Mesendoderm (in vitro differentiated cells): ENCODE measurements at regions not wholly inside any gene's neighbourhood (a gene's known extent, or its start where the extent isn't known, plus 50 kb on each side); places are given as distances from the start of the nearest gene placed in this dataset. TPM values are rescaled to one million over a fixed set of nuclear protein-coding genes. Genes with fewer than 3 reads are reported as not detected.

Experiments used
- small RNA-seq: library from polyadenylated mRNA; stranded (forward); fragments of <200 nt; extraction: miRNeasy Mini kit (QIAGEN cat#:217004); gene quantifications from one replicate; pipeline ENCODE3, GENCODE V24; 2013; ENCODE audit not compliant: insufficient read depth

Small RNA genes lying in the stretch of these regions (small RNA-seq; reads per million reads assigned to genes)
- gene AC096531.1 = not detected
- gene RNA5SP23 = not detected
